ENCODE measurements at regions not wholly inside any gene's neighbourhood (a gene's known extent, or its start where the extent isn't known, plus 50 kb on each side); places are given as distances from the start of the nearest gene placed in this dataset.

- TF ChIP-seq, protein P1, sequence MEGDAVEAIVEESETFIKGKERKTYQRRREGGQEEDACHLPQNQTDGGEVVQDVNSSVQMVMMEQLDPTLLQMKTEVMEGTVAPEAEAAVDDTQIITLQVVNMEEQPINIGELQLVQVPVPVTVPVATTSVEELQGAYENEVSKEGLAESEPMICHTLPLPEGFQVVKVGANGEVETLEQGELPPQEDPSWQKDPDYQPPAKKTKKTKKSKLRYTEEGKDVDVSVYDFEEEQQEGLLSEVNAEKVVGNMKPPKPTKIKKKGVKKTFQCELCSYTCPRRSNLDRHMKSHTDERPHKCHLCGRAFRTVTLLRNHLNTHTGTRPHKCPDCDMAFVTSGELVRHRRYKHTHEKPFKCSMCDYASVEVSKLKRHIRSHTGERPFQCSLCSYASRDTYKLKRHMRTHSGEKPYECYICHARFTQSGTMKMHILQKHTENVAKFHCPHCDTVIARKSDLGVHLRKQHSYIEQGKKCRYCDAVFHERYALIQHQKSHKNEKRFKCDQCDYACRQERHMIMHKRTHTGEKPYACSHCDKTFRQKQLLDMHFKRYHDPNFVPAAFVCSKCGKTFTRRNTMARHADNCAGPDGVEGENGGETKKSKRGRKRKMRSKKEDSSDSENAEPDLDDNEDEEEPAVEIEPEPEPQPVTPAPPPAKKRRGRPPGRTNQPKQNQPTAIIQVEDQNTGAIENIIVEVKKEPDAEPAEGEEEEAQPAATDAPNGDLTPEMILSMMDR (IDR thresholded peaks at IDR 0.05): no peak
- no peak for TF ChIP-seq POLR2A (IDR thresholded peaks at IDR 0.05)
Measured at GRCh38 chr3:34864011-34864410, 775.3 kb upstream of the ARPP21 start.

Measured in esophagus squamous epithelium (tissue), 4 donors.